ENCODE measurements at regions not wholly inside any gene's neighbourhood (a gene's known extent, or its start where the extent isn't known, plus 50 kb on each side); places are given as distances from the start of the nearest gene placed in this dataset.
A peak's percentile ranks its signal among the peaks of the same experiment; 100 is the strongest.

DNA sequence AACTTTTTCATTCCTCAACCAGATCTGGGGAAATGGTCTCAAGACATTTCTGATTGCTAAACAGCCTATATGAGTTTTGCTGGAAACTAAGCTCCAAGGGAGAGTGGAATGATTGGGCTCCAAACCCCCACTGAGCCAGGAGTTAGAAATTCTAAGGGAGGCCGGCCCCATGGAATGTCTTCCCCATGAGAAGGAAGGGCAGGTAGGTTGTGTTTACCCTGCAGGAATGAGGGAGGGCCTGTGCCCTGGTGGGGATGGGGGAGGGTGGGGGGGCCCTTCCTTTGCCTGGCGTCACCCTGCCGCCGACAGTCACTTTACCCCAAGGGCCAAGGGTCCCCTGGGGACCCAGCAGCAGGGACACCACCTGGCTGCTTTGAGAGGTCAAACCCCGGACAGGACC lies 298.9 kb downstream of the TFAP2C start:
- Mint-ChIP-seq H3K9me3 (no peaks in the 10 kb centered on the region), H3K27ac (no peak overlapping the region), H3K4me1 (peaks cover 44% of the 10 kb centered on the region), H3K36me3 (ENCODE audit: low read depth) (no peaks in the 10 kb centered on the region), H3K4me3 (no peak overlapping the region), H3K27me3 (ENCODE audit: low read depth, poor library complexity) (peaks cover 84% of the 10 kb centered on the region)
- TF ChIP-seq, protein P1, sequence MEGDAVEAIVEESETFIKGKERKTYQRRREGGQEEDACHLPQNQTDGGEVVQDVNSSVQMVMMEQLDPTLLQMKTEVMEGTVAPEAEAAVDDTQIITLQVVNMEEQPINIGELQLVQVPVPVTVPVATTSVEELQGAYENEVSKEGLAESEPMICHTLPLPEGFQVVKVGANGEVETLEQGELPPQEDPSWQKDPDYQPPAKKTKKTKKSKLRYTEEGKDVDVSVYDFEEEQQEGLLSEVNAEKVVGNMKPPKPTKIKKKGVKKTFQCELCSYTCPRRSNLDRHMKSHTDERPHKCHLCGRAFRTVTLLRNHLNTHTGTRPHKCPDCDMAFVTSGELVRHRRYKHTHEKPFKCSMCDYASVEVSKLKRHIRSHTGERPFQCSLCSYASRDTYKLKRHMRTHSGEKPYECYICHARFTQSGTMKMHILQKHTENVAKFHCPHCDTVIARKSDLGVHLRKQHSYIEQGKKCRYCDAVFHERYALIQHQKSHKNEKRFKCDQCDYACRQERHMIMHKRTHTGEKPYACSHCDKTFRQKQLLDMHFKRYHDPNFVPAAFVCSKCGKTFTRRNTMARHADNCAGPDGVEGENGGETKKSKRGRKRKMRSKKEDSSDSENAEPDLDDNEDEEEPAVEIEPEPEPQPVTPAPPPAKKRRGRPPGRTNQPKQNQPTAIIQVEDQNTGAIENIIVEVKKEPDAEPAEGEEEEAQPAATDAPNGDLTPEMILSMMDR (IDR thresholded peaks at IDR 0.05), result no peak
- no peak for DNase-seq

DNA sequence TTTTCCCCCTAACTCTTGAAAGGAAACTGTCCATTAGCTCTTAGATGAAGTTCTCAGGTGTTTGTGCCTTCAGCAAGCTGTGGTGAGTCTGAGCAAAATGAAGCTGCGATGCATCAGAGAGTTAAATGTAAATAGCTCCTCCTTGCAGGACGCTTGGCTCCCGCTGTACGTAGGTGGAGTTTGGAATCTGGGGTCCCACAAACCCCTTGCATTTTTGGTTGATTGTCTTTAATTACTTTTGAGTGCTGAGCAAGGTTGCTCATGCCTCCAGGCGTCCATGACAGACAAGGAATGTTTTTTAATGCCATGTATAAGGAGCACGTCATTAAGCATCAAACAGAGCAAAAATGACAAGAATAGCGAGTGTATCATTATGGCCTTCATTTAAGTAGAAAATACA lies 300.5 kb downstream of the TFAP2C start:
- no peaks in the 10 kb centered on the region for H3K36me3 Mint-ChIP-seq (ENCODE audit: low read depth)
- H3K27ac Mint-ChIP-seq, result no peak overlapping the region
- no peak for DNase-seq
- TF ChIP-seq, protein P1 (IDR thresholded peaks at IDR 0.05), result no peak
- no peak overlapping the region for H3K4me3 Mint-ChIP-seq
- no peaks in the 10 kb centered on the region for H3K9me3 Mint-ChIP-seq
- peaks cover 46% of the 10 kb centered on the region for H3K4me1 Mint-ChIP-seq
- peaks cover 68% of the 10 kb centered on the region for H3K27me3 Mint-ChIP-seq (ENCODE audit: low read depth, poor library complexity)

DNA sequence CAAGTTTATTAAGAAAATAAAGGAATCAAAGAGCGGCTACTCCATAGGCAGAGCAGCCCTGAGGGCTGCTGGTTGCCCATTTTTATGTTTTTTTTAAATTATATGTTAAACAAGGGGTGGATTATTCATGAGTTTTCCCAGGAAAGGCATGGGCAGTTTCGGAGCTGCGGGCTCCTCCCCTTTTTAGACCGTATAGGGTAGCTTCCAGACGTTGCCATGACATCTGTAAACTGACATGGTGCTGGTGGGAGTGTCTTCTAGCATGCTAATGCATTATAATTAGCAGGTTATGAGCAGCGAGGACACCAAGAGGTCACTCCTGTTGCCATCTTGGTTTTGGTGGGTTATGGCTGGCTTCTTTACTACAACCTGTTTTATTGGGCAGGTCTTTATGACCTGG lies 301.8 kb downstream of the TFAP2C start:
- H3K4me1 Mint-ChIP-seq, result peaks cover 46% of the 10 kb centered on the region
- no peak overlapping the region for H3K27ac Mint-ChIP-seq
- no peak overlapping the region for H3K4me3 Mint-ChIP-seq
- no peak for DNase-seq
- H3K27me3 Mint-ChIP-seq (ENCODE audit: low read depth, poor library complexity), result peaks cover 63% of the 10 kb centered on the region
- H3K36me3 Mint-ChIP-seq (ENCODE audit: low read depth), result no peaks in the 10 kb centered on the region
- H3K9me3 Mint-ChIP-seq, result no peaks in the 10 kb centered on the region
- TF ChIP-seq, protein P1 (IDR thresholded peaks at IDR 0.05), result no peak

DNA sequence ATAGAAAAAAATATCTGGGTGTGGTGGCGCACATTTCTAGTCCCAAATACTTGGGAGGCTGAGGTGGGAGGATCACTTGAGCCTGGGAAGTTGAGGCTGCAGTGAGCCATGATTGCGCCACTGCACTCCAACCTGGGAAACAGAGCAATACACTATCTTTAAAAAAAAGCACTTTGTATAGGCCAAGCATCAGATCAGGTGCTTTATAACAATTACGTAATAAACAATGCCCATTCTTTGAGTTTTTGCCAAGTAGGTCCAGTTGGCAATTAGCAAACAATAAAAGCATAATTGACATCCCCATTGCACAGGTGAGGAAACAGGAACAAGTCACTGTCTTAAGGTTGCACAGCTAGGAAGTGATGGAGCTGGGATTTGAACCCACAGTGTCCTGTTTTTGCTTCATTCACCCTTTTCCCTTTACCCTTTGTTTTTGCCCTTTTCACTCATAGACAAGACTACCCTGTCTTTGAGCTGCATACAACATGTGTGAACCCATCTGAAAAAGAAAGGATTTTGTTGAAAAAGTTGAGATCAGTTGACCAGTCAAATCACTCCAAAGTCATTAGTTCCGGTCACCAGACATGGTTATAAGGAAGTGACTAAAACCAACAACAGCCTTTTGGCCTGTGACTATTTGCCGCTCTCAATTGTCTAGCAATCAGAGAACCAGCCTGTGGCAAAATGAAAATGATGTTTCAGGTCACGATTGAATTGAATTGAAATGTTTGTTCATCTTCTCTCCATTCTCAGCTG lies 303.6 kb downstream of the TFAP2C start:
- H3K27me3 Mint-ChIP-seq (ENCODE audit: low read depth, poor library complexity), result peaks cover 46% of the 10 kb centered on the region
- TF ChIP-seq, protein P1 (IDR thresholded peaks at IDR 0.05), result no peak
- no peak overlapping the region for H3K4me3 Mint-ChIP-seq
- H3K4me1 Mint-ChIP-seq, result peaks cover 27% of the 10 kb centered on the region
- DNase-seq, result no peak
- H3K27ac Mint-ChIP-seq, result no peak overlapping the region
- no peaks in the 10 kb centered on the region for H3K9me3 Mint-ChIP-seq
- H3K36me3 Mint-ChIP-seq (ENCODE audit: low read depth), result no peaks in the 10 kb centered on the region

DNA sequence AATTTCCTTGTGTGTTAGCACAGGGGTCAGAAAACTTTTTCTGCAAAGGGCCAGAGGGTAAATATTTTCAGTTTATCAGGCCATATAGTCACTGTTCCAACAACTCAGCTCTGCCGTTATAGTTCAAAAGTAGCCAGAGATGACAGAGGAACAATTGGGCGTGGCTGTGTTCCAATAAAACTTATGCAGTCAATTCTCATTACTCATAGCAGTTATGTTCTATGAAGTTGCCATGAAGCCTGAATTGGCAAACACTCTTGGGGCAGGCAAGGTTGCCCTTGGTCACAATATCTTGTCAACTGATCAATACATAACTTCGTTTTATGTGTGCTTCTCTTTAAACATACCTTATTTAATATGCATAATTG lies 304.2 kb downstream of the TFAP2C start:
- no peaks in the 10 kb centered on the region for H3K9me3 Mint-ChIP-seq
- TF ChIP-seq, protein P1 (IDR thresholded peaks at IDR 0.05), result no peak
- H3K27me3 Mint-ChIP-seq (ENCODE audit: low read depth, poor library complexity), result peaks cover 41% of the 10 kb centered on the region
- no peak overlapping the region for H3K27ac Mint-ChIP-seq
- H3K4me1 Mint-ChIP-seq, result peaks cover 28% of the 10 kb centered on the region
- H3K4me3 Mint-ChIP-seq, result no peak overlapping the region
- no peaks in the 10 kb centered on the region for H3K36me3 Mint-ChIP-seq (ENCODE audit: low read depth)
- DNase-seq, result no peak

DNA sequence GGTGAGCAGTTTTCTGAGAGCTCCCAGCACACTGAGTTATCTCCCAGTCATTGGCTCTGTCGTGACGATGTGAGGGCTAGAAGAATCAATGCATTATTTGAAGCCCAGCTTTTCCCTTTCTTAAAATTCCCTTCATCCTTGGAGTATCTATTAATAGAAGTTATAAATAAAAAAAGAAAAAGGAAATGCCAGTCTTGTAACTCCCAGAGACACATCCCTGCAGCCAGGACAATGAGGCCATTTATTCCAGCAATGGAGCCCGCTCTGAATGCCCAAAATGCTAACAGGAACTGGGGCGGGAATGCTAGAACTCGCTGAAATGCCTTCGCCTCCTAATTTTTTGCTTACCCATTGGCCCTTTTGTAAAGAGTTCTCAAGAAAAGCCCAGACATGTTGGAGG lies 305.8 kb downstream of the TFAP2C start:
- Mint-ChIP-seq H3K27me3 (ENCODE audit: low read depth, poor library complexity) (peaks cover 38% of the 10 kb centered on the region), H3K36me3 (ENCODE audit: low read depth) (no peaks in the 10 kb centered on the region), H3K9me3 (no peaks in the 10 kb centered on the region), H3K4me3 (no peak overlapping the region), H3K27ac (peak overlapping the region; percentile 26), H3K4me1 (peaks cover 28% of the 10 kb centered on the region)
- DNase-seq, result no peak
- TF ChIP-seq, protein P1 (IDR thresholded peaks at IDR 0.05), result no peak

All from nephron progenitor cell (in vitro differentiated cells).